ENCODE measurements at regions not wholly inside any gene's neighbourhood (a gene's known extent, or its start where the extent isn't known, plus 50 kb on each side); places are given as distances from the start of the nearest gene placed in this dataset.

DNA sequence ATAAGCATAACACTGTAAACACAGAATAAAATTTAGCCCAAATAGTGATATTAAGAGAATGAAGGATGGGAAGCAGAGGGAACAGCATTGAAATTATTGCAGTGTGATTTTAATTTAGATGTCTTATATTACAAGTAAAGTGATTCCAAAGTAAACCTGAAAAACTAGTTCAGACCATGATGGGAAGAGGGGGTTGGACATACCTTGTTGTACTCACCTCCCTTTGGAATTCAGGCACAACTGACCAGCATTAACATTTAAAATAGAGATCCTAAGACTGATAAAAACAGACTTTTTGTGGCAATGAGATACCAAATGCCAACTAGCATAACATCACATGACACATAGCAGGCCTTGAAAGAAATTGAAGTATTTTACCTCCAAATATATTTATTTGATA, 210.0 kb upstream of the ADRA1D start:
- Histone ChIP-seq H3K36me3 (ENCODE audit: insufficient read depth, low read depth, low read length) (no peaks in the 10 kb centered on the region), H3K9ac (ENCODE audit: low read depth, low read length) (no peak overlapping the region), H3K27me3 (ENCODE audit: insufficient read depth, low read length) (no peaks in the 10 kb centered on the region), H3K27ac (ENCODE audit: low read length) (no peak overlapping the region), H3K4me3 (ENCODE audit: low read length) (no peak overlapping the region), H3K9me3 (ENCODE audit: insufficient read depth, low read depth, low read length) (no peaks in the 10 kb centered on the region), H3K4me1 (ENCODE audit: insufficient read depth, low read length) (peaks cover 9% of the 10 kb centered on the region; the same call in 1 of the 2 replicates)

DNA sequence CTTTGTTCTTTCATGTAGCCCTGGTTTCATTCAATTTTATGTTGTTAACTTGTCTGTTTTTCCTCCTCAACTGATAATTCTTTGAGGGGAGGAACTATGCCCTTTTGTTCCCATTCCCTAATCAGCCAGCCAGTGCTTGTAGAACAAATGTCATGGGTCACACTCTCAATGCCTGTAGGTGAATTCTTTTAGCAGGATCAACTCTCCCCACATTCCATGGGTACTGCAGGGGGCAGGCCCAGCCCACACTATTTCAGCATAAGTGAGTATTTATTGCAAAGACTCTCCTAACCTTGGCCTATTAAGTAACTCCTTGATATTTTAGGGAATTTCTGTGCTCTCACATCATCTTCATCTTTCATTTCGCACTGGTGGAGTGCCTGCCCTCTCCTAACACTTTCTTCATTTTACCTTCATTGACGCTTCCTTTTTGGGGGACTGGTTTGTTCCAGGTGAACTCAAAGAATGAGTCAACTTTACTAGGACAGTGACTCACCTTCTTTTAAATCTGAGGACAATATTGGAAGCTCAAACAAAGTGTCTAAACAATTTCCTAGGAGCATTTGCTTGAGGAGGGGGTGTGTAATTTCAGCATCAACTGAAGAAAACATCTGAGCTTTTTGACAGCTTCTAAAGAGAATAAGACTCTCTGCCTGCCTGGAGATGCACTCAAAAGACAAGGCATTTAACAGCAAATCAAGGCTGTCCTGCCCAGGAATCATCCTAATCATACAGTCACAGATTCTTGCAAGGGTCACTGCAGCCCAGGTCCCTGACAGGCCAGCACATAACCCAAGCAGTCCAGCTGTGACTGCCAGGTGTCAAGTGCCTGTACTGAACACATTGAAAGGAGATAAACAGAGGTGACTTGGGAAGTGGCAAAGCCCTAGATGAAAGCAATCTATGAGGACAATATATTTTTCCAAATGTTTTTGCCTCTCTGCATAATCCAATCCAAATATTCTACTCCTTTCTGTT, 208.8 kb upstream of the ADRA1D start:
- Histone ChIP-seq H3K27ac (ENCODE audit: low read length) (no peak overlapping the region), H3K27me3 (ENCODE audit: insufficient read depth, low read length) (no peaks in the 10 kb centered on the region), H3K36me3 (ENCODE audit: insufficient read depth, low read depth, low read length) (no peaks in the 10 kb centered on the region), H3K4me1 (ENCODE audit: insufficient read depth, low read length) (peaks cover 9% of the 10 kb centered on the region; the same call in 1 of the 2 replicates), H3K9ac (ENCODE audit: low read depth, low read length) (no peak overlapping the region), H3K9me3 (ENCODE audit: insufficient read depth, low read depth, low read length) (no peaks in the 10 kb centered on the region), H3K4me3 (ENCODE audit: low read length) (no peak overlapping the region)

DNA sequence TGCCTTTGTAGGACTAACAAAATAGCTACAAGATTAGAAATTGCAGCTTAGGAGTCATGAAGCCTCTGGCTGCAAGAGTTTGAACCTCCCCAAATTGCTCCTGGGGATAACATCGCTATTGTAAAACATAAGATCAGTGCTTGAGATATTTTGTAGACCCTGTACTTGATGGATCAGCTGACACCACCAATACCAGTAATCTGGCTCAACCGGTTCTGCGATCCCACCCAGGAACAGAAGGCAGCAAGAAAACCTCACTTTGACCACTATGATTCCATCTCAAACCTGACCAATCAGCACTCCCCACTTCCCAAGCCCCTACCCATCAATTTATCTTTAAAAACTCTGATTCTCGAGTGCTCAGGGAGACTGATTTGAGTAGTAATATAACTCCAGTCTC, 206.9 kb upstream of the ADRA1D start:
- Histone ChIP-seq H3K4me3 (ENCODE audit: low read length) (no peak overlapping the region), H3K36me3 (ENCODE audit: insufficient read depth, low read depth, low read length) (no peaks in the 10 kb centered on the region), H3K27me3 (ENCODE audit: insufficient read depth, low read length) (no peaks in the 10 kb centered on the region), H3K9ac (ENCODE audit: low read depth, low read length) (no peak overlapping the region), H3K4me1 (ENCODE audit: insufficient read depth, low read length) (peaks cover 9% of the 10 kb centered on the region; the same call in 1 of the 2 replicates), H3K27ac (ENCODE audit: low read length) (no peak overlapping the region), H3K9me3 (ENCODE audit: insufficient read depth, low read depth, low read length) (no peaks in the 10 kb centered on the region)

DNA sequence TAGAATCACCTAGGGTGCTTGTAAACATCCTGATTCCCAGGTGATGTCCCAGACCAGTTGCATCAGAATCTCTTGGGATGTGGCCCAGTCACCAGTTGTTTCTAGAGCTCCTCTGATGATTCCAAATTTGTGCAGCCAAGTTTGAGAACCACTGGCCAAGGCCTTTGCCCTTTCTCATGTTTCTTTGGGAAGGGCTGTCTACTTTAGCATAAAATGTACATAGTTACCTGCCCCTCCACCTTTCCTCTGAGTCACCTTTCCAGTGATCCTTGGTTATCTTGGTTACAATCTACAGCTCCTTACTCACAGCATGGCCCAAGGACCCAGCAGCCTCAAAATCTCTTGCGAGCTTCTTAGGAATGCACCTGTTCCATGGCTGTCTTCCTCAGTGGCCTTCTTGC, 206.2 kb upstream of the ADRA1D start:
- Histone ChIP-seq H3K36me3 (ENCODE audit: insufficient read depth, low read depth, low read length) (no peaks in the 10 kb centered on the region), H3K9ac (ENCODE audit: low read depth, low read length) (no peak overlapping the region), H3K27me3 (ENCODE audit: insufficient read depth, low read length) (no peaks in the 10 kb centered on the region), H3K4me3 (ENCODE audit: low read length) (no peak overlapping the region), H3K9me3 (ENCODE audit: insufficient read depth, low read depth, low read length) (no peaks in the 10 kb centered on the region), H3K4me1 (ENCODE audit: insufficient read depth, low read length) (peaks cover 9% of the 10 kb centered on the region; the same call in 1 of the 2 replicates), H3K27ac (ENCODE audit: low read length) (no peak overlapping the region)

- no peaks in the 10 kb centered on the region for H3K36me3 ChIP-seq (ENCODE audit: insufficient read depth, low read depth, low read length)
- H3K4me1 ChIP-seq (ENCODE audit: insufficient read depth, low read length) = peaks cover 9% of the 10 kb centered on the region; the same call in 1 of the 2 replicates
- no peak overlapping the region for H3K4me3 ChIP-seq (ENCODE audit: low read length)
- no peak overlapping the region for H3K27ac ChIP-seq (ENCODE audit: low read length)
- no peak overlapping the region for H3K9ac ChIP-seq (ENCODE audit: low read depth, low read length)
- H3K9me3 ChIP-seq (ENCODE audit: insufficient read depth, low read depth, low read length) = no peaks in the 10 kb centered on the region
- no peaks in the 10 kb centered on the region for H3K27me3 ChIP-seq (ENCODE audit: insufficient read depth, low read length)
Observed at GRCh38 chr20:4454111-4454510, 205.0 kb upstream of the ADRA1D start.

GRCh38 chr20:4453359-4453758, 204.3 kb upstream of the ADRA1D start:
- Histone ChIP-seq H3K27ac (ENCODE audit: low read length) (no peak overlapping the region), H3K4me1 (ENCODE audit: insufficient read depth, low read length) (peaks cover 8% of the 10 kb centered on the region; the same call in 1 of the 2 replicates), H3K36me3 (ENCODE audit: insufficient read depth, low read depth, low read length) (no peaks in the 10 kb centered on the region), H3K9ac (ENCODE audit: low read depth, low read length) (no peak overlapping the region), H3K9me3 (ENCODE audit: insufficient read depth, low read depth, low read length) (no peaks in the 10 kb centered on the region), H3K4me3 (ENCODE audit: low read length) (no peak overlapping the region), H3K27me3 (ENCODE audit: insufficient read depth, low read length) (no peaks in the 10 kb centered on the region)

GRCh38 chr20:4451487-4452081, 202.5 kb upstream of the ADRA1D start:
- H3K27me3 ChIP-seq (ENCODE audit: insufficient read depth, low read length) = no peaks in the 10 kb centered on the region

DNA sequence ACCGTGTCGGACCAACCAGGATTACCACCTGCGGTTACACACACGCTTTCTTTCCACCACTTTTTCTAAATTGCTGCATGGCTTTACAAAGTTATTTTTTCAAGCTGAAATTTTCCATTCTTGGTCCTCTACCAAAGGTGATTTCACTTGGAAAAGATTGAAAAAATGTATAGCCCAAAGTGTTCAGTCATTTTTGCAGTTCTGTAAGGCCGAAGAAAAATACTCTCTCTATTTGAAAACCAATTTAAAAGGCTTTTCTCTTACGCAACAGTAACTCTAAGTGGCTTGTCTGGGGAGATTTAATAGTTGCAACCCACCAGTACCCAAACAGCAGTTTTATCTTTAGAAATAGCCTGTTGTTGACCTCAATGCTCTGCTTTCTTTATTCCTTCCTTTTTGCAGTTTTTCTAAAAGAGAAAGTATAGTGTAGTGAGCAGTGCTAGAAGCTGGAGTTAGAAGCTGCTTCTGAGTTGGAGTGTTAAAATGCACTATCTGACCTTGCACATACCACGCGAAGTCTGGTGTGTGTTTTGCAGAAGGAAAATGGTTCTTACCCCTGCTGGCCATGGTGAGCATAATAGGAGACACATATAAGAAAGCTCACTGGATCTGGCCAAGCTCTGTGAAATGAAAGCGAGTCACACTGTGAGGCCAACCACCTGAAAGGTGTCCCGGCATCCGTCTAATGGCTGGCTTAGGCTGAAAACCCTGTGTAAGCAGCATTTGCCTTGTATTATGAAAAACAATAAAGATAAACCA, 201.0 kb upstream of the ADRA1D start:
- no peak overlapping the region for H3K27ac ChIP-seq (ENCODE audit: low read length)
- no peak overlapping the region for H3K9ac ChIP-seq (ENCODE audit: low read depth, low read length)
- no peaks in the 10 kb centered on the region for H3K36me3 ChIP-seq (ENCODE audit: insufficient read depth, low read depth, low read length)
- no peaks in the 10 kb centered on the region; the same call in 1 of the 2 replicates for H3K4me1 ChIP-seq (ENCODE audit: insufficient read depth, low read length)
- H3K27me3 ChIP-seq (ENCODE audit: insufficient read depth, low read length) = no peaks in the 10 kb centered on the region
- H3K9me3 ChIP-seq (ENCODE audit: insufficient read depth, low read depth, low read length) = peaks cover 6% of the 10 kb centered on the region
- H3K4me3 ChIP-seq (ENCODE audit: low read length) = no peak overlapping the region

More at GRCh38 chr20:4451487-4452081, 202.5 kb upstream of the ADRA1D start:
- Histone ChIP-seq H3K4me1 (ENCODE audit: insufficient read depth, low read length) (no peaks in the 10 kb centered on the region; the same call in 1 of the 2 replicates), H3K9me3 (ENCODE audit: insufficient read depth, low read depth, low read length) (peaks cover 6% of the 10 kb centered on the region), H3K36me3 (ENCODE audit: insufficient read depth, low read depth, low read length) (no peaks in the 10 kb centered on the region), H3K27ac (ENCODE audit: low read length) (no peak overlapping the region), H3K9ac (ENCODE audit: low read depth, low read length) (no peak overlapping the region), H3K4me3 (ENCODE audit: low read length) (no peak overlapping the region)

DNA sequence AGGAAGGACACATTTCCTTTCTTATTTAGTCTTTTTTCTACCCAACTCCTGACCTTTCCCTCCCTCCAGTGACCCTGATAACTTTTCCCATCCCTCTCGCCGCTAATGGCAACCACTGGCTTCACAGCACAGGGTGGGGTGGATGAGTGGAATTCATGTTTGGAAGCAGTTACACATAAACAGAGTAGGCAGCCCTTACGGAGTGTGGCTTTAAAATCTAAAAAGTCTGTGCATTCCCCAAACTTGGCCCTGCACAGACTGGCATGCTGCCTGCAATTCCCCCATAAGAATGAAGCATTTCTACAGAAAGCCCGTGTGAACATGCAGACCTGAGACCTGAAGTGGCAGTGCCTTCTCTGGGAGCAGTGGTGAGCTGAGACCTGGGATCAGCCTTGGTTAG, 196.7 kb upstream of the ADRA1D start:
- Histone ChIP-seq H3K4me3 (ENCODE audit: low read length) (no peak overlapping the region), H3K27ac (ENCODE audit: low read length) (no peak overlapping the region), H3K27me3 (ENCODE audit: insufficient read depth, low read length) (no peaks in the 10 kb centered on the region), H3K9me3 (ENCODE audit: insufficient read depth, low read depth, low read length) (peaks cover 6% of the 10 kb centered on the region), H3K9ac (ENCODE audit: low read depth, low read length) (no peak overlapping the region), H3K4me1 (ENCODE audit: insufficient read depth, low read length) (no peaks in the 10 kb centered on the region; the same call in 1 of the 2 replicates), H3K36me3 (ENCODE audit: insufficient read depth, low read depth, low read length) (no peaks in the 10 kb centered on the region)

GRCh38 chr20:4445331-4445730, 196.2 kb upstream of the ADRA1D start:
- Histone ChIP-seq H3K27ac (ENCODE audit: low read length) (no peak overlapping the region), H3K4me1 (ENCODE audit: insufficient read depth, low read length) (no peaks in the 10 kb centered on the region; the same call in 1 of the 2 replicates), H3K36me3 (ENCODE audit: insufficient read depth, low read depth, low read length) (no peaks in the 10 kb centered on the region), H3K9me3 (ENCODE audit: insufficient read depth, low read depth, low read length) (peaks cover 6% of the 10 kb centered on the region), H3K9ac (ENCODE audit: low read depth, low read length) (no peak overlapping the region), H3K27me3 (ENCODE audit: insufficient read depth, low read length) (no peaks in the 10 kb centered on the region), H3K4me3 (ENCODE audit: low read length) (no peak overlapping the region)

- Histone ChIP-seq H3K9ac (ENCODE audit: low read depth, low read length) (no peak overlapping the region), H3K36me3 (ENCODE audit: insufficient read depth, low read depth, low read length) (no peaks in the 10 kb centered on the region), H3K27me3 (ENCODE audit: insufficient read depth, low read length) (no peaks in the 10 kb centered on the region), H3K27ac (ENCODE audit: low read length) (no peak overlapping the region), H3K4me3 (ENCODE audit: low read length) (no peak overlapping the region), H3K9me3 (ENCODE audit: insufficient read depth, low read depth, low read length) (peaks cover 6% of the 10 kb centered on the region), H3K4me1 (ENCODE audit: insufficient read depth, low read length) (no peaks in the 10 kb centered on the region)
Observed at GRCh38 chr20:4444404-4444803, 195.3 kb upstream of the ADRA1D start.
